NB4 (cell line): ENCODE measurements at regions not wholly inside any gene's neighbourhood (a gene's known extent, or its start where the extent isn't known, plus 50 kb on each side); places are given as distances from the start of the nearest gene placed in this dataset.

Source experiments
- MYC ChIP-seq: IDR thresholded peaks from 2 replicates; pipeline ENCODE4 v1.6.1; 2011; ENCODE audit warnings: low read depth, low read length
- POLR2A ChIP-seq: IDR thresholded peaks from 2 replicates; pipeline ENCODE4 v1.6.1; 2011; ENCODE audit warnings: mild to moderate bottlenecking; ENCODE audit not compliant: insufficient read length; ENCODE audit errors: extremely low read depth
- TF ChIP-seq, protein P1 (sequence below): IDR thresholded peaks from one replicate; pipeline ENCODE4 v1.5.1; 2012; ENCODE audit warnings: low read depth, low read length
- TF ChIP-seq, protein P2 (sequence below): IDR thresholded peaks from 2 replicates; pipeline ENCODE4 v1.6.1; 2011; ENCODE audit warnings: low read depth, low read length

DNA sequence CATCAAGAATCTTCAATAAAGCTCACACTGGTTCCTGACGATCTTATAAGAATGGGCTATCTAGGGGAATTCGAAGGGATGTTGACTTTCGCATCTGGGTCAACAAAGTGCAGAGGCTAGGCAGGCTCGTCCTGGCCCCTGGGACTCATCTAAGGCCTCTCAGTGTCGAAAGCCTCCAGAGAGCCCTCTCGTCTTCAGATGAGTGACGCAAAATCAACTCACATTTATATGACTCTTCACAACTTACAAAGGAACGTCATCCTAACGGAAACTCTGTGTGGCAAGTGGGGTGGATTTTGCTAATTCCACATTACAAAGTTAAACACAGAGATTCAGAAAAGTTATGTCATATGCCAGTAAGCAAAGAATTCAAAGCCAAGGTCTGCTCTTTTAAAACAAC lies 270.5 kb upstream of the EXOC2 start:
- TF ChIP-seq MYC, result no peak
- TF ChIP-seq, protein P1, sequence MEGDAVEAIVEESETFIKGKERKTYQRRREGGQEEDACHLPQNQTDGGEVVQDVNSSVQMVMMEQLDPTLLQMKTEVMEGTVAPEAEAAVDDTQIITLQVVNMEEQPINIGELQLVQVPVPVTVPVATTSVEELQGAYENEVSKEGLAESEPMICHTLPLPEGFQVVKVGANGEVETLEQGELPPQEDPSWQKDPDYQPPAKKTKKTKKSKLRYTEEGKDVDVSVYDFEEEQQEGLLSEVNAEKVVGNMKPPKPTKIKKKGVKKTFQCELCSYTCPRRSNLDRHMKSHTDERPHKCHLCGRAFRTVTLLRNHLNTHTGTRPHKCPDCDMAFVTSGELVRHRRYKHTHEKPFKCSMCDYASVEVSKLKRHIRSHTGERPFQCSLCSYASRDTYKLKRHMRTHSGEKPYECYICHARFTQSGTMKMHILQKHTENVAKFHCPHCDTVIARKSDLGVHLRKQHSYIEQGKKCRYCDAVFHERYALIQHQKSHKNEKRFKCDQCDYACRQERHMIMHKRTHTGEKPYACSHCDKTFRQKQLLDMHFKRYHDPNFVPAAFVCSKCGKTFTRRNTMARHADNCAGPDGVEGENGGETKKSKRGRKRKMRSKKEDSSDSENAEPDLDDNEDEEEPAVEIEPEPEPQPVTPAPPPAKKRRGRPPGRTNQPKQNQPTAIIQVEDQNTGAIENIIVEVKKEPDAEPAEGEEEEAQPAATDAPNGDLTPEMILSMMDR, result no peak
- TF ChIP-seq POLR2A, result no peak
- TF ChIP-seq, protein P2, sequence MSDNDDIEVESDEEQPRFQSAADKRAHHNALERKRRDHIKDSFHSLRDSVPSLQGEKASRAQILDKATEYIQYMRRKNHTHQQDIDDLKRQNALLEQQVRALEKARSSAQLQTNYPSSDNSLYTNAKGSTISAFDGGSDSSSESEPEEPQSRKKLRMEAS, result no peak
